AG10803 (cell line): ENCODE measurements at regions not wholly inside any gene's neighbourhood (a gene's known extent, or its start where the extent isn't known, plus 50 kb on each side); places are given as distances from the start of the nearest gene placed in this dataset.
A peak's percentile ranks its signal among the peaks of the same experiment; 100 is the strongest.

Experiments used
- DNase-seq: peaks from one replicate; pipeline ENCODE4 v3.0.0; 2010; ENCODE audit warnings: low read depth
- H3K4me3 ChIP-seq: 2 replicates; pipeline ENCODE4 v1.5.1; 2011; ENCODE audit warnings: mild to moderate bottlenecking, low read length, control low read depth
- CTCF ChIP-seq: conservative IDR thresholded peaks from 2 replicates; pipeline ENCODE4 v1.5.1; 2011; ENCODE audit warnings: mild to moderate bottlenecking, low read length, control low read depth, inconsistent platforms

- H3K4me3 ChIP-seq: no peak overlapping the region
- TF ChIP-seq CTCF: no peak
- no peak for DNase-seq
These were observed 664.2 kb upstream of the CPEB2 start for GRCh38 chr4:14337892-14338584.

GRCh38 chr4:14338585-14339265 is 663.6 kb upstream of the CPEB2 start:
- no peak overlapping the region for H3K4me3 ChIP-seq
- no peak for TF ChIP-seq CTCF
- no peak for DNase-seq

- no peak for DNase-seq
- TF ChIP-seq CTCF: no peak
These were observed 662.6 kb upstream of the CPEB2 start for GRCh38 chr4:14339715-14340114.

GRCh38 chr4:14340321-14340720 is 662.0 kb upstream of the CPEB2 start:
- no peak for TF ChIP-seq CTCF
- no peak overlapping the region for H3K4me3 ChIP-seq
- DNase-seq: no peak

More at GRCh38 chr4:14339715-14340114, 662.6 kb upstream of the CPEB2 start:
- H3K4me3 ChIP-seq: no peak overlapping the region

- DNase-seq: no peak
- TF ChIP-seq CTCF: no peak
- no peak overlapping the region for H3K4me3 ChIP-seq
These were observed 658.3 kb upstream of the CPEB2 start for GRCh38 chr4:14343961-14344360.

- no peak for TF ChIP-seq CTCF
- no peak overlapping the region for H3K4me3 ChIP-seq
- DNase-seq: peak; percentile 18
These were observed 656.9 kb upstream of the CPEB2 start for GRCh38 chr4:14345356-14345775.

GRCh38 chr4:14347526-14347925 is 654.8 kb upstream of the CPEB2 start:
- no peak overlapping the region for H3K4me3 ChIP-seq
- TF ChIP-seq CTCF: no peak
- no peak for DNase-seq
